ENCODE measurements at regions not wholly inside any gene's neighbourhood (a gene's known extent, or its start where the extent isn't known, plus 50 kb on each side); places are given as distances from the start of the nearest gene placed in this dataset.

- TF ChIP-seq JUND (IDR thresholded peaks at IDR 0.05; ENCODE audit: low read depth), result no peak
- DNase-seq (ENCODE audit: low read depth in 1 of 2, low spot score in 1 of 2), result no peak
- in situ Hi-C loops (cut with HindIII; ENCODE audit: low pct_unique_long_range_greater_than_20kb, low sequenced_read_pairs), result no loop called here
These were observed 55.2 kb upstream of the GDF10 start for GRCh38 chr10:47244560-47245500.

GRCh38 chr10:47245731-47246350 lies 54.2 kb upstream of the GDF10 start:
- in situ Hi-C loops (cut with HindIII; ENCODE audit: low pct_unique_long_range_greater_than_20kb, low sequenced_read_pairs), result no loop called here
- TF ChIP-seq JUND (IDR thresholded peaks at IDR 0.05; ENCODE audit: low read depth), result no peak
- no peak for DNase-seq (ENCODE audit: low read depth in 1 of 2, low spot score in 1 of 2)

GRCh38 chr10:47246406-47247147 lies 53.4 kb upstream of the GDF10 start:
- no peak for TF ChIP-seq JUND (IDR thresholded peaks at IDR 0.05; ENCODE audit: low read depth)
- in situ Hi-C loops (cut with HindIII; ENCODE audit: low pct_unique_long_range_greater_than_20kb, low sequenced_read_pairs), result no loop called here

GRCh38 chr10:47247148-47248059 lies 52.6 kb upstream of the GDF10 start:
- TF ChIP-seq JUND (IDR thresholded peaks at IDR 0.05; ENCODE audit: low read depth), result no peak
- no peak for DNase-seq (ENCODE audit: low read depth in 1 of 2, low spot score in 1 of 2)
- in situ Hi-C loops (cut with HindIII; ENCODE audit: low pct_unique_long_range_greater_than_20kb, low sequenced_read_pairs), result no loop called here

More at GRCh38 chr10:47246406-47247147, 53.4 kb upstream of the GDF10 start:
- no peak for DNase-seq (ENCODE audit: low read depth in 1 of 2, low spot score in 1 of 2)

GRCh38 chr10:47248386-47249090 lies 51.5 kb upstream of the GDF10 start:
- in situ Hi-C loops (cut with HindIII; ENCODE audit: low pct_unique_long_range_greater_than_20kb, low sequenced_read_pairs), result no loop called here
- TF ChIP-seq JUND (IDR thresholded peaks at IDR 0.05; ENCODE audit: low read depth), result no peak
- DNase-seq (ENCODE audit: low read depth in 1 of 2, low spot score in 1 of 2), result no peak

GRCh38 chr10:47249881-47250280 lies 50.1 kb upstream of the GDF10 start:
- DNase-seq (ENCODE audit: low read depth in 1 of 2, low spot score in 1 of 2), result no peak
- in situ Hi-C loops (cut with HindIII; ENCODE audit: low pct_unique_long_range_greater_than_20kb, low sequenced_read_pairs), result no loop called here
- TF ChIP-seq JUND (IDR thresholded peaks at IDR 0.05; ENCODE audit: low read depth), result no peak

All from T47D (cell line).